ENCODE measurements at regions not wholly inside any gene's neighbourhood (a gene's known extent, or its start where the extent isn't known, plus 50 kb on each side); places are given as distances from the start of the nearest gene placed in this dataset.

- DNase-seq (ENCODE audit: low spot score) = peak; percentile 50
Observed at GRCh38 chr2:221100467-221101089, 471.5 kb downstream of the EPHA4 start.

- DNase-seq (ENCODE audit: low spot score) = no peak
Observed at GRCh38 chr2:221102896-221103688, 469.0 kb downstream of the EPHA4 start.

- no peak for DNase-seq (ENCODE audit: low spot score)
Observed at GRCh38 chr2:221103930-221104329, 468.2 kb downstream of the EPHA4 start.

GRCh38 chr2:221104361-221104811 lies 467.7 kb downstream of the EPHA4 start:
- DNase-seq (ENCODE audit: low spot score) = peak; percentile 54

- DNase-seq (ENCODE audit: low spot score) = no peak
Observed at GRCh38 chr2:221106241-221106640, 465.9 kb downstream of the EPHA4 start.

- DNase-seq (ENCODE audit: low spot score) = no peak
Observed at GRCh38 chr2:221107424-221107823, 464.7 kb downstream of the EPHA4 start.

GRCh38 chr2:221109552-221109951 lies 462.6 kb downstream of the EPHA4 start:
- DNase-seq (ENCODE audit: low spot score) = no peak

GRCh38 chr2:221111739-221112138 lies 460.4 kb downstream of the EPHA4 start:
- no peak for DNase-seq (ENCODE audit: low spot score)

GRCh38 chr2:221112744-221113143 lies 459.4 kb downstream of the EPHA4 start:
- no peak for DNase-seq (ENCODE audit: low spot score)

GRCh38 chr2:221115944-221116343 lies 456.2 kb downstream of the EPHA4 start:
- DNase-seq (ENCODE audit: low spot score) = no peak

- no peak for DNase-seq (ENCODE audit: low spot score)
Observed at GRCh38 chr2:221120643-221121042, 451.5 kb downstream of the EPHA4 start.

- no peak for DNase-seq (ENCODE audit: low spot score)
Observed at GRCh38 chr2:221123396-221123795, 448.7 kb downstream of the EPHA4 start.

- peak; percentile 57 for DNase-seq (ENCODE audit: low spot score)
Observed at GRCh38 chr2:221124532-221125240, 447.4 kb downstream of the EPHA4 start.

GRCh38 chr2:221125691-221126090 lies 446.4 kb downstream of the EPHA4 start:
- no peak for DNase-seq (ENCODE audit: low spot score)

GRCh38 chr2:221129657-221130056 lies 442.4 kb downstream of the EPHA4 start:
- no peak for DNase-seq (ENCODE audit: low spot score)

- no peak for DNase-seq (ENCODE audit: low spot score)
Observed at GRCh38 chr2:221130431-221130830, 441.7 kb downstream of the EPHA4 start.

- no peak for DNase-seq (ENCODE audit: low spot score)
Observed at GRCh38 chr2:221133941-221134340, 438.2 kb downstream of the EPHA4 start.

- no peak for DNase-seq (ENCODE audit: low spot score)
Observed at GRCh38 chr2:221134718-221135117, 437.4 kb downstream of the EPHA4 start.

- no peak for DNase-seq (ENCODE audit: low spot score)
Observed at GRCh38 chr2:221135699-221136098, 436.4 kb downstream of the EPHA4 start.

GRCh38 chr2:221137385-221137784 lies 434.7 kb downstream of the EPHA4 start:
- no peak for DNase-seq (ENCODE audit: low spot score)

- DNase-seq (ENCODE audit: low spot score) = no peak
Observed at GRCh38 chr2:221142341-221142740, 429.8 kb downstream of the EPHA4 start.

- DNase-seq (ENCODE audit: low spot score) = no peak
Observed at GRCh38 chr2:221143231-221143630, 428.9 kb downstream of the EPHA4 start.

GRCh38 chr2:221144909-221145308 lies 427.2 kb downstream of the EPHA4 start:
- DNase-seq (ENCODE audit: low spot score) = no peak
